Astrocyte of the spinal cord (primary cell): ENCODE measurements at regions not wholly inside any gene's neighbourhood (a gene's known extent, or its start where the extent isn't known, plus 50 kb on each side); places are given as distances from the start of the nearest gene placed in this dataset.

ENCODE experiments used
- DNase-seq: peaks from one replicate; pipeline ENCODE4 v3.0.0; 2011; ENCODE audit warnings: low read depth, low spot score
- H3K4me3 ChIP-seq: 2 replicates; pipeline ENCODE4 v1.5.1; 2011; ENCODE audit warnings: low read depth, mild to moderate bottlenecking, low read length, moderate library complexity
- in situ Hi-C: cut with HindIII; loops from 2 replicates; pipeline ENCODE4 v1.10.0; 2017; ENCODE audit warnings: low sequenced_read_pairs
- TF ChIP-seq, protein P1 (sequence below): IDR thresholded peaks from 2 replicates; pipeline ENCODE4 v1.5.1; 2012; ENCODE audit warnings: low read depth, mild to moderate bottlenecking, low read length, inconsistent platforms

DNA sequence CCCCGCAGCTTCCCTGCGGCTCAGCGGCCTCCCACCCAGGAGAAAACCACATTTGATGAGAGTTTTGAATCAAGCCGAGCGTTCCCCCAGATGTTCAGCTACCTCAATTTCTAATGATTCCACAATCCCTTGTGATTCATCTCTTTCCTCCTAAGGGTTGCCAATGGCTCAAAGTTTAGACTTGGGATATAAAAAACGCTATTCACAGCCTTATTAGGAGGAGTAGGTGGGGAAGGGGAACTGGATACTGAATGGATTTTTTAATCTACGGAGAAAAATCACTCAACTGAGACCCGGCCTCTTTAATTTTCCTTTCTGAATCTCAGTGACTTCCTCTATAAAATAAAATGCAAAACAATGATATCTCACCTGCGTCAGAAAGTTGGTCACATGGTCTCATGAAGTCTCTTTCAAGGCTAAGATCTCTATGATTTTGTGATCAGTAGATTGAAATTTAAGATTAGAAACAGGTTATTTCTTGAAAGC, 192.6 kb upstream of the TCF4 start:
- peak; percentile 39 for DNase-seq
- peak overlapping the region; percentile 56 for H3K4me3 ChIP-seq
- TF ChIP-seq, protein P1, sequence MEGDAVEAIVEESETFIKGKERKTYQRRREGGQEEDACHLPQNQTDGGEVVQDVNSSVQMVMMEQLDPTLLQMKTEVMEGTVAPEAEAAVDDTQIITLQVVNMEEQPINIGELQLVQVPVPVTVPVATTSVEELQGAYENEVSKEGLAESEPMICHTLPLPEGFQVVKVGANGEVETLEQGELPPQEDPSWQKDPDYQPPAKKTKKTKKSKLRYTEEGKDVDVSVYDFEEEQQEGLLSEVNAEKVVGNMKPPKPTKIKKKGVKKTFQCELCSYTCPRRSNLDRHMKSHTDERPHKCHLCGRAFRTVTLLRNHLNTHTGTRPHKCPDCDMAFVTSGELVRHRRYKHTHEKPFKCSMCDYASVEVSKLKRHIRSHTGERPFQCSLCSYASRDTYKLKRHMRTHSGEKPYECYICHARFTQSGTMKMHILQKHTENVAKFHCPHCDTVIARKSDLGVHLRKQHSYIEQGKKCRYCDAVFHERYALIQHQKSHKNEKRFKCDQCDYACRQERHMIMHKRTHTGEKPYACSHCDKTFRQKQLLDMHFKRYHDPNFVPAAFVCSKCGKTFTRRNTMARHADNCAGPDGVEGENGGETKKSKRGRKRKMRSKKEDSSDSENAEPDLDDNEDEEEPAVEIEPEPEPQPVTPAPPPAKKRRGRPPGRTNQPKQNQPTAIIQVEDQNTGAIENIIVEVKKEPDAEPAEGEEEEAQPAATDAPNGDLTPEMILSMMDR = no peak
- in situ Hi-C loops = no loop called here

DNA sequence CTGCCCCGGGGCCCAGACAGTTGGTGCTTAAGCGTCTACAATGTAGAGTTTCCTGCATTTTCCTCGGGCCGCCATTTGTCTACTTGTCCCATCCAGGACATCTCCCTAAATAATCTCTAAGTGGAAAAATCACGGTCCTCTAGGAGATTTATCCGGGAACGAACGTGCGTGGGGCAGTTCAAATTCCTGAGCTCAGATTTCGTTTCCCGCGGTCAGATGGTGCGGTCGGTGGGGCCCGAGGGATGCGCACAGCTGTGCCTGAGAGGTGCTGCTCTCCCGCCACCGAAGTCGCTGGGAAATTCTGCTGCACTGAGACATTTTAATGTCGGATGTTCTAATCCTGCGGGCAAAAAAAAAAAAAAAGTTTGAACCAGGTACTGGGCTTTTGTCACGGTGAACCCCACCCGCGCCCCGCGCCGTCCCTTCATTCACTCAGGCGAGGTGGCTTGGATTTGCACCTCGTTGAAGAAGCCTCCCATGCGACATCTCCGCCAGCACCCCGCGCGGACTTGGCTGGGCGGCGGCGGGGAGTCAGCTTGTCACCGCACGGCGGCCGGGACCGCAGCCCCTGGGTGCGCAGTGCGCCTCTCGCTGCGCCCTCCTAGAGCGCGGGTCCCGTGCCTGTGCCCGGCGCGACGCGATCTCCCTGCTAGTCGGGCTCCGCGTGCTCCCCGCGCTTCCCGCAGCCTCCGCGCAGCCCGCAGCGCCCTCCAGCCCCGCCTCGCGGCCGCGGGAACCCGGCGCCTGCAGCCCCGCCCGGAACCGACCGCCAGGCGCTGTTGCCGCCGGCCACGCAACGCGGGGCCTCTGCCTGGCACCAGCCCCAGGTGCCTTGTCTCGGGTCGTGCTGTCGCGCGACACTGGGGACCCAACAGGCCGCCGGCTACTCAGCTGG, 191.9 kb upstream of the TCF4 start:
- TF ChIP-seq, protein P1 = peak; percentile 2
- DNase-seq = peak; percentile 19
- H3K4me3 ChIP-seq = peak overlapping the region; percentile 56
- in situ Hi-C loops = no loop called here

DNA sequence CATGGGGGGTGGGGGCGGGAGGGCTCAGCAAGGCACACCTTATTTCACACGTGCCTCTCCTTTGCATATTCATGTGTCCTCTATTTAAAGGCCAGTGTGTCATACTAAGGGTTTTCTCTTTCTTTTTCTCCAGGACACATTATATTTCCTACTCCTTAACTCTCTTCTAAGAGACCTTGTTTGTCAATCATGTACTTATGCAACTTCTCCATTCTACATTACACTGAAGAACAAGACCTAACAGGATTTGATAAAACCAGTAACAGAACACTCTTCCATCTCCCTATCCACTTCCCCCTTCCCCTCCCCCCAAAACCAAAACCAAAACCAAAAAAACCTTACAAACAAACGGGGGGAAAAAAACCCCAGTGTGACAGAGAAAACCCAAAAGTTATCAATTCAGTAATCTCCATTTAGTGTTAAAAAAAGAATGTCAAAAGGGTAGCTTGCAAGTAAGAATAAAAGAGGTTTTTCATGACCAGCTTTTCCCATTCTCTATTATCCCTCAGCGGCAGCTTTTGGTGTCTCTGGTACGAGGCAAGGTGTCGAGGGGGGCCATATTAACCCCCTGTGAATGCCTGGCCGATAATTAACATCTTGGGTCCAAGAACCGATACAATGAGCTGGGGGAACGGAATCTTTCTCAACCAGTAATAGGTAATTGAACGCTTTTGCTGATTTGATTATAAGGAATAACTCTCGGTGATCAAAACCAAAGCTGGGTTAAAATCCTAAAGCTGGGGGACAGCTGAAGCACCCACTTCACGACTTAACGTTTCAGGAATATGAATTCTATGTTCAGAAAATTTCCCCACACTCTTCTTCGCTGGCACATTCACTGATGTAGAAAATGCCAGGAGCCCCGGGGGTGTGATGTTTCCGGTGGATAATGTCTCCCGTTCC, 191.0 kb upstream of the TCF4 start:
- no peak for DNase-seq
- in situ Hi-C loops = no loop called here
- H3K4me3 ChIP-seq = peak overlapping the region; percentile 56
- TF ChIP-seq, protein P1 = no peak

DNA sequence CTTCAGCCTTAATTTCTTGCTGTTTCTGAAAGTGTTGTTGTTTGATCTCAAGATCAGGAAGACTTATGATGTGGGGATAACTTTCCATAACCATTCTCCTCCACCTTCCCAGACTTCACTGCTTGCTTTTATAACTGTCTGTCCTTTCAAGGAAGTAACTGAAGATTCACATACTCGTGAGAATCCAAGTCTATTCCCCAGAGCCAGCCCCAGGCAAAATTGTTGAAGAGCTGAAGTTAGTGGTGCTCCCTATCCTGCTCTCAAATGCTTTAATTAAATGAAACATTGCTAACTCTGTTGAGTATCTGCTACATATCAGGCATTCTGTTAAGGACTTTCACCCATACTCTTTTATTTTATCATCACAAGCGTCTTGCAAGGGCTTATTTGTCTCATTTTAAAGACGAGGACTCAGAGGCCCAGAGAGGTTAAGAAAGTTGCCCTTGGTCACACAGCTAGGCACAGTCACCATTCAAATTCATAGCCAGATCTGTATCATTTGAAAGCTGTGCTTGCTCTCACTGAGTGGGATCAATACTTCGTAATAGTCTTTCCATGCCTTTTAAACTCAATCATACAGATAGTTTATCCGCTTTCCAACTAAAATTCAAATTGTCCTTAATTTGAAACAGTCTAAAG, 189.8 kb upstream of the TCF4 start:
- in situ Hi-C loops = no loop called here
- DNase-seq = no peak
- TF ChIP-seq, protein P1 = no peak
- H3K4me3 ChIP-seq = no peak overlapping the region

DNA sequence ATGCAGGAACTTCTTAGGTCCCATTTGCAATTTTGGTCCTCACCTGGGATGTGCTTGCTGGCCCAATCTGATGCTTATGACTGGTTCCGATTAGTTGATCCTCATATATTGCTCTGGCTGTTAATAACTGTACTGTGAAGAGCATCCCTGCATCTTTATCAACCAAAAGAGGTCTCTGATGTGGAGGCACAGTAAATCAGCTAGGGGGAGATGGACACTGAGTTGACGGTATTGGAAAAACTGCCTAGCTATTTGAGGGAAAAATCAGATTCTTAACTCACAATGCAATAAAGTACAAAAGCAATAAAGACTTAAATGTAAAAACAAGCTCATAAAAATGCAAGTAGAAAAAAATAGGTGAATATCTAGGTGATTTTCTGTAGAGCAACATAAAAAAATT, 188.0 kb upstream of the TCF4 start:
- in situ Hi-C loops = no loop called here
- TF ChIP-seq, protein P1 = peak; percentile 27
- no peak for DNase-seq
- H3K4me3 ChIP-seq = no peak overlapping the region

DNA sequence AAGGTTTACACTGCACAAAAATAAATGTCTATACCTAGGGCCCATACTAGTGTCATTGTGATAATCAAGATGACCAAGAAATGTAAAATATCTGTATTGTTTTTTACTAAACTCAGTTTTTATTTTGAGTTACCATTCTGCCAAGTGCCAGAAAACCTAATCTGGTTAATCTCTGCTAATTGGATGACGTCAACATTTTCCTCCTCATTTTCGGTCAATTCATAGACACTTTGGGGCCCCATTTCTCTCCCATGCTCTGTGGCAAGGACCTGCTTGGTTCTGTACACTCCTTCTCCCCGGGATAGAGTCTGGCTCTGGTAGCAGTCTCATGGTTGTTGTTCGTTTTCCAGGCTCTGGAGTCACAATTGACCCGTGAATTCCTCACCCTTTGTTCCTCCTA, 186.5 kb upstream of the TCF4 start:
- in situ Hi-C loops = no loop called here
- TF ChIP-seq, protein P1 = no peak
- no peak for DNase-seq
- H3K4me3 ChIP-seq = no peak overlapping the region
